ENCODE measurements at regions not wholly inside any gene's neighbourhood (a gene's known extent, or its start where the extent isn't known, plus 50 kb on each side); places are given as distances from the start of the nearest gene placed in this dataset.

GRCh38 chr12:93059925-93060665 is 131.0 kb upstream of the EEA1 start:
- Histone ChIP-seq H3K79me2 (no peaks in the 10 kb centered on the region), H3K4me3 (ENCODE audit: low read depth, low read length) (no peak overlapping the region), H3K9me3 (ENCODE audit: control insufficient read depth, low read length) (no peaks in the 10 kb centered on the region), H3K9ac (no peak overlapping the region), H3K4me2 (ENCODE audit: low read length) (no peak overlapping the region), H2AFZ (peak overlapping the region; percentile 13), H3K36me3 (ENCODE audit: control insufficient read depth, insufficient read depth, low read length) (no peaks in the 10 kb centered on the region), H3K27me3 (ENCODE audit: control insufficient read depth, insufficient read depth, low read length) (no peaks in the 10 kb centered on the region), H3K27ac (peak overlapping the region; percentile 71), H3K4me1 (peaks cover 10% of the 10 kb centered on the region)
- TF ChIP-seq, protein P1, sequence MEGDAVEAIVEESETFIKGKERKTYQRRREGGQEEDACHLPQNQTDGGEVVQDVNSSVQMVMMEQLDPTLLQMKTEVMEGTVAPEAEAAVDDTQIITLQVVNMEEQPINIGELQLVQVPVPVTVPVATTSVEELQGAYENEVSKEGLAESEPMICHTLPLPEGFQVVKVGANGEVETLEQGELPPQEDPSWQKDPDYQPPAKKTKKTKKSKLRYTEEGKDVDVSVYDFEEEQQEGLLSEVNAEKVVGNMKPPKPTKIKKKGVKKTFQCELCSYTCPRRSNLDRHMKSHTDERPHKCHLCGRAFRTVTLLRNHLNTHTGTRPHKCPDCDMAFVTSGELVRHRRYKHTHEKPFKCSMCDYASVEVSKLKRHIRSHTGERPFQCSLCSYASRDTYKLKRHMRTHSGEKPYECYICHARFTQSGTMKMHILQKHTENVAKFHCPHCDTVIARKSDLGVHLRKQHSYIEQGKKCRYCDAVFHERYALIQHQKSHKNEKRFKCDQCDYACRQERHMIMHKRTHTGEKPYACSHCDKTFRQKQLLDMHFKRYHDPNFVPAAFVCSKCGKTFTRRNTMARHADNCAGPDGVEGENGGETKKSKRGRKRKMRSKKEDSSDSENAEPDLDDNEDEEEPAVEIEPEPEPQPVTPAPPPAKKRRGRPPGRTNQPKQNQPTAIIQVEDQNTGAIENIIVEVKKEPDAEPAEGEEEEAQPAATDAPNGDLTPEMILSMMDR (IDR thresholded peaks at IDR 0.05) = no peak

DNA sequence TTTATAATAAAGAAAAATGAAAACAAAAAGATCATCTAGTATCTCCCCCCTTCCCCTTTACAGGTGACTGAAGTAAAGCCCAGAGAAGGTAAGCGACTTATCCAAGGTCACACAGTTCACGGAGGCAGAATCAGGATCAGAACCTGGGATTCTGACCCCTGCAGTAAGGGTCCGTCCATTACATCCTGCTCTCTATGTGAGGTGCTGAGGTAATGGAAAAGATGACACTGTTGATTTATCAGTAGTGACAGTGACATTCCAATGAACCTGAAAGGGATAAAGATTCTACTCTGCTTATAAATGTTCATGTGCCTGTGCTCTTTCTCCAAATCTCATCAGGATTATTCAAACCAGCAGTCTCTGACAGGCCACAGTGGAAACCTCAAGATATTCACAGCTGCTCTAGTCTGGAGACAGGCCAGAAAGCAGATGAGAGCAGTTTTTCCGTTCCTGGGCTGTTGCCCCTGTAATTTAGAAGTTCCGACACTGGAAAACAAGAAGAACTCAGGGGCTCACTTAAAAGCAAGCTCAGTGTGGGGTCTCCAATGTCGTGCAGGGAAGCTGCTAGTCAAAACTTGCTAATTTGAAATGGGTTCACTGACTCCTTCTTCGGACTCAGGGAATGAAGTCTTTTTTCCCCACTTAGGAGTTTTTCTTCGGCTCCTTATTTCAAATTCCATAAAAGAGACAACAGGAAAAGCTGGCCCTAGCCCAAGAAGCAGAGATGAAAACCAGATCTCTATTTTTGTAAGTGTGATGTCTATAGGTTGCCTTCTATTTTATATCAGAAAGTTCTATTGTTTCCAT is 131.8 kb upstream of the EEA1 start:
- Histone ChIP-seq H2AFZ (peak overlapping the region; percentile 54), H3K79me2 (no peaks in the 10 kb centered on the region), H3K4me1 (peaks cover 10% of the 10 kb centered on the region), H3K27ac (peak overlapping the region; percentile 71), H3K4me3 (ENCODE audit: low read depth, low read length) (no peak overlapping the region), H3K9ac (no peak overlapping the region), H3K4me2 (ENCODE audit: low read length) (no peak overlapping the region), H3K27me3 (ENCODE audit: control insufficient read depth, insufficient read depth, low read length) (no peaks in the 10 kb centered on the region), H3K9me3 (ENCODE audit: control insufficient read depth, low read length) (no peaks in the 10 kb centered on the region), H3K36me3 (ENCODE audit: control insufficient read depth, insufficient read depth, low read length) (no peaks in the 10 kb centered on the region)
- TF ChIP-seq, protein P1 (IDR thresholded peaks at IDR 0.05) = no peak

DNA sequence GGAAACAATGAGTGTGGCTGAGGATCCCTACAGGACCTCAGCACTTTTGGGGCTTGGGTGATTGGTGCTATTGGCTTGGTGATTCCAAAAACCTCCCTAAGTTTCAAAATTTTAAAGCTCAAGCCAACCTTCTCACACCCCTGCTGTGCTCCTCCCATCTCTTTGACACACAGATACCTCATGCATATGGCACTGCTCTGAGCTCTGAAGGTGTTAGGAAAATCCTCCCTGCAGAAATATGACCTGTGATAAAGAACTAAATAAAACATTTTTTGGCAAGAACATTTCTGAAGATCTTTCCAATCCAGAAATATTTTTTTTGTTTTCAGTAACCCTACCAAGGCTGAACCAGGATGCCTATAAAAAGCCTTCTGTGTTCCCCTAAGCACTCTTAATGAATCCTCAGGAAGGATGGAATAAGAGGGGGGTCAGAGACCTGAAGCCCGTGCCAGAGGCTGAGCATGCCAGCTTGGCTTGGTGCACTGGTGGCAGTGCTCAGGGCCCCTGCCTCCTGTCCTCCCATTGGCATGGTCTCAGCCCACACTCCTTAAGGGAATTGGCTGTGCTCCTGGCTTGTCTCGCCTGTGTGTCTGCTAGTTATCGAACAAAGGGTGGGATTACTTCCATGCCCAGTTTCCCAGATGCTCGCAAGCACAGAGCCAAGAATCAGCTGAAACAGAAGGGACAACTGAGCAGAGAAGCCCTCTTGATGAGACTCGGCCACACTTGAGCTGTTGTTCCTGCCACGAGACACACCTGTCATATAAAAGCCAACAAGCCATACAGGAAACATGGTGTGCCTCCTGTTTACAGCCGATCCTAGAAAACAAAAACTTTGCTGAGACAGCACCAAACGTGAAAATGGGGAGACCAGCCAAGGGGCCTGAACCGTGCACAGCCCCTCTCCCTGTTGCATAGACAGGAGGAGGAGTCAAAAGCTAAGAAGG is 132.7 kb upstream of the EEA1 start:
- peak overlapping the region; percentile 54 for H2AFZ ChIP-seq
- H3K9me3 ChIP-seq (ENCODE audit: control insufficient read depth, low read length) = no peaks in the 10 kb centered on the region
- no peaks in the 10 kb centered on the region for H3K36me3 ChIP-seq (ENCODE audit: control insufficient read depth, insufficient read depth, low read length)
- no peak overlapping the region for H3K4me2 ChIP-seq (ENCODE audit: low read length)
- no peaks in the 10 kb centered on the region for H3K79me2 ChIP-seq
- H3K4me1 ChIP-seq = peaks cover 10% of the 10 kb centered on the region
- no peak overlapping the region for H3K9ac ChIP-seq
- no peaks in the 10 kb centered on the region for H3K27me3 ChIP-seq (ENCODE audit: control insufficient read depth, insufficient read depth, low read length)
- peak overlapping the region; percentile 71 for H3K27ac ChIP-seq
- no peak overlapping the region for H3K4me3 ChIP-seq (ENCODE audit: low read depth, low read length)
- TF ChIP-seq, protein P1 (IDR thresholded peaks at IDR 0.05) = no peak

GRCh38 chr12:93065896-93066295 is 136.8 kb upstream of the EEA1 start:
- Histone ChIP-seq H2AFZ (no peak overlapping the region), H3K9me3 (ENCODE audit: control insufficient read depth, low read length) (no peaks in the 10 kb centered on the region)

More at GRCh38 chr12:93065896-93066295, 136.8 kb upstream of the EEA1 start:
- Histone ChIP-seq H3K9ac (no peak overlapping the region), H3K79me2 (no peaks in the 10 kb centered on the region), H3K36me3 (ENCODE audit: control insufficient read depth, insufficient read depth, low read length) (no peaks in the 10 kb centered on the region), H3K27ac (no peak overlapping the region), H3K27me3 (ENCODE audit: control insufficient read depth, insufficient read depth, low read length) (no peaks in the 10 kb centered on the region), H3K4me2 (ENCODE audit: low read length) (no peak overlapping the region), H3K4me1 (peaks cover 7% of the 10 kb centered on the region), H3K4me3 (ENCODE audit: low read depth, low read length) (no peak overlapping the region)
- TF ChIP-seq, protein P1 (IDR thresholded peaks at IDR 0.05) = no peak
